HAP-1 (cell line): ENCODE measurements at regions not wholly inside any gene's neighbourhood (a gene's known extent, or its start where the extent isn't known, plus 50 kb on each side); places are given as distances from the start of the nearest gene placed in this dataset.

Experiments used
- DNase-seq, 2 experiments: peaks; one replicate each; pipeline ENCODE4 v3.0.0-alpha.2; 2016 to 2020; ENCODE audit warnings: low spot score in 2 of 2
- H3K27me3 ChIP-seq: fragments of 250-450 bp; sonication (Bioruptor Pico); 2 replicates; pipeline ENCODE4 v1.5.1; 2020; ENCODE audit warnings: low read depth, mild to moderate bottlenecking, moderate library complexity
- H3K36me3 ChIP-seq: fragments of 250-450 bp; sonication (Bioruptor Pico); replicated peaks from 2 replicates; pipeline ENCODE4 v1.5.1; 2020; ENCODE audit warnings: mild to moderate bottlenecking
- H3K4me1 ChIP-seq: fragments of 250-450 bp; sonication (Bioruptor Pico); 2 replicates; pipeline ENCODE4 v1.5.1; 2020; ENCODE audit warnings: mild to moderate bottlenecking
- H3K4me3 ChIP-seq: fragments of 250-450 bp; sonication (Bioruptor Pico); 2 replicates; pipeline ENCODE4 v1.5.1; 2020; ENCODE audit warnings: mild to moderate bottlenecking, moderate library complexity
- H3K9me3 ChIP-seq: fragments of 250-450 bp; sonication (Bioruptor Pico); 2 replicates; pipeline ENCODE4 v1.5.1; 2020; ENCODE audit warnings: mild to moderate bottlenecking, moderate library complexity
- in situ Hi-C: fragments of 300-500 bp; cut with MboI; formaldehyde crosslinking; loops from 3 replicates; pipeline ENCODE4 v1.14.3; 2020; ENCODE audit warnings: low sequenced_read_pairs, inconsistent platforms, mixed read lengths

DNA sequence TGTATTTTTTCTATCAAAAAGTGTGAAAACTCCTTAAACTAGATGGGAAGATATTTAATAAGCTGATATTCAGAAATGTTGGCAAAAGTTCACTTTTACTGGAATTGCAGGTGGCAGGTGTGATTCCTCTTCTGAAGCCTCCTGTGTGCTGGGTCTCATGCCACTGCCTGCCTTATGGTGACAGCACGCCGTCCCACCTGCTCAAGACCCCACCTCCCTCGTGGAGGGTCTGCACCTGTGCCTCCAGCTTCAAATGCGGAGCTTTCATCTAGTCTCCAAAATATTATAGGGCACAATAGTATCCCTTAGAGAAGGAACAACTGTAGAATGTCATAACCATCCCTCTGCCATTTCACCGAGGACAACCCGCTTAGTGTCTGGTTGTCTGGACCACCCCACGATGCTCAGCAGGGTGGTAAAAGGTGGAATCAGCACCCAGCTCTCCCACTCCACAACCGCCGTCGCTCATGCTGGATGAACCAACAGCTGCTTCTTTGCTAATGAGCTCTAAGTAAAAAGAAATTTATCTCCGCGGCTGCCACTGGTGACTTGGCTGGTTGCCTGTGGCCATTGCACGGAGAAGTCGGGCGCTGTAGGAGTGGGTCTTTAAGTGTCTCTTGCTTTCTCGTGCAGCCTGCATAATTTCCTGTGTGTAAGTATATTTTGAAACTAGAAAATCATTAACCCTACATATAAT is 119.3 kb upstream of the TCERG1L start:
- in situ Hi-C loops, result no loop called here
- Histone ChIP-seq H3K27me3 (no peaks in the 10 kb centered on the region), H3K36me3 (no peaks in the 10 kb centered on the region), H3K9me3 (no peaks in the 10 kb centered on the region; the same call in 1 of the 2 replicates), H3K4me1 (no peaks in the 10 kb centered on the region), H3K4me3 (no peak overlapping the region)
- no peak for DNase-seq

GRCh38 chr10:131431533-131431932 is 120.0 kb upstream of the TCERG1L start:
- Histone ChIP-seq H3K9me3 (no peaks in the 10 kb centered on the region; the same call in 1 of the 2 replicates), H3K4me3 (no peak overlapping the region), H3K27me3 (no peaks in the 10 kb centered on the region), H3K36me3 (no peaks in the 10 kb centered on the region), H3K4me1 (no peaks in the 10 kb centered on the region)
- no peak for DNase-seq
- in situ Hi-C loops, result no loop called here

GRCh38 chr10:131431978-131432690 is 120.6 kb upstream of the TCERG1L start:
- no peaks in the 10 kb centered on the region for H3K4me1 ChIP-seq
- H3K4me3 ChIP-seq, result no peak overlapping the region
- no peaks in the 10 kb centered on the region for H3K27me3 ChIP-seq
- no peak for DNase-seq
- H3K36me3 ChIP-seq, result no peaks in the 10 kb centered on the region
- in situ Hi-C loops, result no loop called here
- H3K9me3 ChIP-seq, result no peaks in the 10 kb centered on the region; the same call in 1 of the 2 replicates

DNA sequence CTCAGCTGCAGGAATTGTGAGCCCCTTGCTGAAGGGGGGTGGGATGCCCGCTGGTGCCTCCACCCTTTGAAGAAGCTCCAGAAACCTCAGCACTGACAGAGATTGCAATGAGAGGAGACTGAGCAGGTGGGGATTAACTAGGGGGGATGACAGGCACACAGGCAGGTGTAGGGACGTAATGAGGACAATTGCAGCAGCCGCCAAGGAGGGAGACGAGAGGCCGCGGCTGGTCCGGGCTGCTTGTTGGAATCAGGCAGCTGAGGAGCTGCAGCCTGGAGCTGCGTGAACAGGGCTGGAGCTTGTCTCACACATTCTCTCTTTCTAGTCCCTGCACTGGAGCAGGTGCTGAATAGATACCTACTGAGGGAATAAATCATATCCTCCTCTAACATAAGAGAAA is 122.0 kb upstream of the TCERG1L start:
- H3K4me3 ChIP-seq, result no peak overlapping the region
- no peaks in the 10 kb centered on the region for H3K27me3 ChIP-seq
- in situ Hi-C loops, result no loop called here
- no peaks in the 10 kb centered on the region for H3K36me3 ChIP-seq
- H3K9me3 ChIP-seq, result no peaks in the 10 kb centered on the region; the same call in 1 of the 2 replicates
- H3K4me1 ChIP-seq, result no peaks in the 10 kb centered on the region
- DNase-seq, result no peak

GRCh38 chr10:131435232-131435631 is 123.7 kb upstream of the TCERG1L start:
- no peak for DNase-seq
- Histone ChIP-seq H3K4me3 (no peak overlapping the region), H3K9me3 (no peaks in the 10 kb centered on the region), H3K4me1 (no peaks in the 10 kb centered on the region), H3K36me3 (no peaks in the 10 kb centered on the region), H3K27me3 (no peaks in the 10 kb centered on the region)
- in situ Hi-C loops, result no loop called here

- H3K27me3 ChIP-seq, result no peaks in the 10 kb centered on the region
- H3K4me3 ChIP-seq, result no peak overlapping the region
- H3K4me1 ChIP-seq, result no peaks in the 10 kb centered on the region
- in situ Hi-C loops, result no loop called here
- DNase-seq, result no peak
- no peaks in the 10 kb centered on the region for H3K9me3 ChIP-seq
- no peaks in the 10 kb centered on the region for H3K36me3 ChIP-seq
Measured at GRCh38 chr10:131435760-131436457, 124.4 kb upstream of the TCERG1L start.

- DNase-seq, result no peak
- H3K4me3 ChIP-seq, result no peak overlapping the region
- no peaks in the 10 kb centered on the region for H3K27me3 ChIP-seq
- H3K9me3 ChIP-seq, result no peaks in the 10 kb centered on the region
- in situ Hi-C loops, result no loop called here
- H3K4me1 ChIP-seq, result no peaks in the 10 kb centered on the region
- H3K36me3 ChIP-seq, result no peaks in the 10 kb centered on the region
Measured at GRCh38 chr10:131436458-131436857, 124.9 kb upstream of the TCERG1L start.

- no peak for DNase-seq
- no peaks in the 10 kb centered on the region for H3K4me1 ChIP-seq
- H3K36me3 ChIP-seq, result no peaks in the 10 kb centered on the region
- H3K4me3 ChIP-seq, result no peak overlapping the region
- no peaks in the 10 kb centered on the region for H3K27me3 ChIP-seq
- in situ Hi-C loops, result no loop called here
- no peaks in the 10 kb centered on the region for H3K9me3 ChIP-seq
Measured at GRCh38 chr10:131437556-131438475, 126.3 kb upstream of the TCERG1L start.

- H3K9me3 ChIP-seq, result no peaks in the 10 kb centered on the region
- DNase-seq, result no peak
- H3K27me3 ChIP-seq, result no peaks in the 10 kb centered on the region
- no peaks in the 10 kb centered on the region for H3K4me1 ChIP-seq
- no peaks in the 10 kb centered on the region for H3K36me3 ChIP-seq
- no peak overlapping the region for H3K4me3 ChIP-seq
- in situ Hi-C loops, result no loop called here
Measured at GRCh38 chr10:131438665-131439064, 127.1 kb upstream of the TCERG1L start.

DNA sequence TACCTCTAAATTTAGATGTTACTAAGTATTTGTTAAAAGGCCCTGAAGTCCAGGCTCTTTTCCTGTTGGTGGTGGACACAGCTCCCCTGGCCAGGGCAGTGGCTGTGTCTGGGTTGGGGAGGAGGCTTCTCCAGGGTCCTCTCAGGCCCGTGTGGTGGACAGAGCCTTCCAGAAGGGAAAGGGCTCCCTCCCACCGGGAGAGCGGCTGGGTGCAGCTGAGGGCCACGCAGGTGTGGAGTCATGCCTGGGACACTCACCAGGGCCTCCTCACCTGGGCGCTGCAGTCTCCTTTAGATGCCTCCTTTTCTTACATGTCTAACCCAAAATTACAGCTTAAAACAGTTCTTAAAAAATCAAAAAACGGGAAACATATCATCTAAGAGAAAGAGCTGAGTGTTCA is 128.2 kb upstream of the TCERG1L start:
- Histone ChIP-seq H3K4me3 (no peak overlapping the region), H3K27me3 (no peaks in the 10 kb centered on the region), H3K9me3 (no peaks in the 10 kb centered on the region), H3K36me3 (no peaks in the 10 kb centered on the region), H3K4me1 (no peaks in the 10 kb centered on the region)
- DNase-seq, result no peak
- in situ Hi-C loops, result no loop called here

GRCh38 chr10:131440405-131441360 is 129.2 kb upstream of the TCERG1L start:
- no peak for DNase-seq
- Histone ChIP-seq H3K9me3 (no peaks in the 10 kb centered on the region), H3K36me3 (no peaks in the 10 kb centered on the region), H3K27me3 (no peaks in the 10 kb centered on the region), H3K4me3 (no peak overlapping the region), H3K4me1 (no peaks in the 10 kb centered on the region)
- in situ Hi-C loops, result no loop called here

DNA sequence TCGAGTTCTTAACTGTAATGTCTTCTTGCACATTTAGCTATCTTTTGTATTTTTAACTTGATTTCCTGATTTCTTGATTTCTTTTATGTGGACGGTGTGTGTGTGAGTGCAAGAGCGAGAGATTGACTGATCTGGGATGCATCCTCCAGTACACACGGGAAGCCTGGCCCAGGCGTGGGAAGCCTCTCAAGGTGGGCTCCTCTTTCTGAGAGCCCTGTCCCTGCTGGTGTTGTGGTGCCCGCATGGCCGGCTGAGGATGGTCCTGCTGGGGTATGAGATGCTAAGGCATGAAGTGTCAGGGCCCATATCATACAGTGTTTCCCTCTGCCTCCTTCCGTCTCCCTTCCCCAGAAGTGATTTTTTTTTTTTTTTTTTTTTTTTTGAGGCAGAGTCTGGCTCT is 130.8 kb upstream of the TCERG1L start:
- Histone ChIP-seq H3K4me1 (no peaks in the 10 kb centered on the region), H3K4me3 (no peak overlapping the region), H3K36me3 (no peaks in the 10 kb centered on the region), H3K27me3 (no peaks in the 10 kb centered on the region), H3K9me3 (no peaks in the 10 kb centered on the region)
- in situ Hi-C loops, result no loop called here
- DNase-seq, result no peak
